ENCODE measurements at regions not wholly inside any gene's neighbourhood (a gene's known extent, or its start where the extent isn't known, plus 50 kb on each side); places are given as distances from the start of the nearest gene placed in this dataset.

- Mint-ChIP-seq H3K27me3 (ENCODE audit: low read depth) (no peaks in the 10 kb centered on the region), H3K36me3 (ENCODE audit: low read depth) (no peaks in the 10 kb centered on the region), H3K4me1 (ENCODE audit: low read depth) (peaks cover 3% of the 10 kb centered on the region), H3K27ac (ENCODE audit: unreplicated experiment) (no peak overlapping the region), H3K4me3 (ENCODE audit: unreplicated experiment) (no peak overlapping the region), H3K9me3 (ENCODE audit: low read depth) (no peaks in the 10 kb centered on the region)
- DNase-seq (ENCODE audit: low spot score), result no peak
- no peak for TF ChIP-seq CTCF (IDR thresholded peaks at IDR 0.05)
These were observed 128.5 kb upstream of the CDH10 start for GRCh38 chr5:24773261-24773660.

GRCh38 chr5:24767086-24767485 is 122.3 kb upstream of the CDH10 start:
- Mint-ChIP-seq H3K36me3 (ENCODE audit: low read depth) (no peaks in the 10 kb centered on the region), H3K4me1 (ENCODE audit: low read depth) (no peaks in the 10 kb centered on the region), H3K9me3 (ENCODE audit: low read depth) (peaks cover 2% of the 10 kb centered on the region), H3K4me3 (ENCODE audit: unreplicated experiment) (no peak overlapping the region), H3K27me3 (ENCODE audit: low read depth) (no peaks in the 10 kb centered on the region), H3K27ac (ENCODE audit: unreplicated experiment) (no peak overlapping the region)
- DNase-seq (ENCODE audit: low spot score), result no peak
- TF ChIP-seq CTCF (IDR thresholded peaks at IDR 0.05), result no peak

- no peaks in the 10 kb centered on the region for H3K4me1 Mint-ChIP-seq (ENCODE audit: low read depth)
- peaks cover 12% of the 10 kb centered on the region for H3K9me3 Mint-ChIP-seq (ENCODE audit: low read depth)
- no peak overlapping the region for H3K4me3 Mint-ChIP-seq (ENCODE audit: unreplicated experiment)
- no peaks in the 10 kb centered on the region for H3K27me3 Mint-ChIP-seq (ENCODE audit: low read depth)
- no peak overlapping the region for H3K27ac Mint-ChIP-seq (ENCODE audit: unreplicated experiment)
- H3K36me3 Mint-ChIP-seq (ENCODE audit: low read depth), result no peaks in the 10 kb centered on the region
- no peak for DNase-seq (ENCODE audit: low spot score)
- no peak for TF ChIP-seq CTCF (IDR thresholded peaks at IDR 0.05)
These were observed 120.4 kb upstream of the CDH10 start for GRCh38 chr5:24765219-24765618.

- Mint-ChIP-seq H3K4me3 (ENCODE audit: unreplicated experiment) (no peak overlapping the region), H3K27me3 (ENCODE audit: low read depth) (no peaks in the 10 kb centered on the region), H3K4me1 (ENCODE audit: low read depth) (no peaks in the 10 kb centered on the region), H3K27ac (ENCODE audit: unreplicated experiment) (no peak overlapping the region), H3K36me3 (ENCODE audit: low read depth) (no peaks in the 10 kb centered on the region), H3K9me3 (ENCODE audit: low read depth) (peaks cover 19% of the 10 kb centered on the region)
- DNase-seq (ENCODE audit: low spot score), result no peak
- TF ChIP-seq CTCF (IDR thresholded peaks at IDR 0.05), result no peak
These were observed 105.6 kb upstream of the CDH10 start for GRCh38 chr5:24750355-24750754.

- no peak overlapping the region for H3K27ac Mint-ChIP-seq (ENCODE audit: unreplicated experiment)
- DNase-seq (ENCODE audit: low spot score), result no peak
- no peak overlapping the region for H3K4me3 Mint-ChIP-seq (ENCODE audit: unreplicated experiment)
- H3K27me3 Mint-ChIP-seq (ENCODE audit: low read depth), result no peaks in the 10 kb centered on the region
- H3K9me3 Mint-ChIP-seq (ENCODE audit: low read depth), result peaks cover 19% of the 10 kb centered on the region
- H3K36me3 Mint-ChIP-seq (ENCODE audit: low read depth), result no peaks in the 10 kb centered on the region
- H3K4me1 Mint-ChIP-seq (ENCODE audit: low read depth), result no peaks in the 10 kb centered on the region
- no peak for TF ChIP-seq CTCF (IDR thresholded peaks at IDR 0.05)
These were observed 104.9 kb upstream of the CDH10 start for GRCh38 chr5:24749701-24750100.
